ENCODE measurements at regions not wholly inside any gene's neighbourhood (a gene's known extent, or its start where the extent isn't known, plus 50 kb on each side); places are given as distances from the start of the nearest gene placed in this dataset.

DNA sequence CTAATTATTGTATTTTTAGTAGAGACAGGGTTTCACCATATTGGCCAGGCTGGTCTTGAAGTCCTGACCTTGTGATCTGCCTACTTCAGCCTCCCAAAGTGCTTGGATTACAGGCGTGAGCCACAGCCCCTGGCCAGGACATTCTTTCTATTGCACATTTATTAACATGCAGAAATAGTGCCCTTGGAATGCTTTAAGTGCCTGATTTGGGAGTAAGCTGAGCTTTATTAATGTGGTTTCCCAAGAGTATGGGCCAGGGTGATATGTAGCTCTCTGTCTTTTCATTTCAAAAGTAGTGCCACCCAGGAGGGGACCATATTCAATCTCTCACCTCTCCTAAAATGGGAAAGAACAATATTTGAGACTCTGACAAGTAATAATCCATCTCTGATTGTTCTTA is 970.7 kb downstream of the KCNMA1 start:
- TF ChIP-seq ZNF274 (IDR thresholded peaks at IDR 0.05; ENCODE audit: low read depth, low read length) (no peak), YY1 (IDR thresholded peaks at IDR 0.05; ENCODE audit: insufficient read depth, insufficient read length) (no peak)
- no peaks in the 10 kb centered on the region for H3K36me3 ChIP-seq (ENCODE audit: insufficient read depth, insufficient read length, low read length)
- no peak for DNase-seq (ENCODE audit: low read depth, low spot score)
- H3K9ac ChIP-seq (ENCODE audit: insufficient read length, low read depth), result no peak overlapping the region
- H3K4me3 ChIP-seq (ENCODE audit: insufficient read length, low read depth), result no peak overlapping the region
- no peaks in the 10 kb centered on the region for H3K4me1 ChIP-seq (ENCODE audit: insufficient read depth, insufficient read length)
- H3K27me3 ChIP-seq (ENCODE audit: insufficient read depth, insufficient read length), result no peaks in the 10 kb centered on the region
- H3K9me3 ChIP-seq (ENCODE audit: insufficient read depth, low read length), result no peaks in the 10 kb centered on the region

DNA sequence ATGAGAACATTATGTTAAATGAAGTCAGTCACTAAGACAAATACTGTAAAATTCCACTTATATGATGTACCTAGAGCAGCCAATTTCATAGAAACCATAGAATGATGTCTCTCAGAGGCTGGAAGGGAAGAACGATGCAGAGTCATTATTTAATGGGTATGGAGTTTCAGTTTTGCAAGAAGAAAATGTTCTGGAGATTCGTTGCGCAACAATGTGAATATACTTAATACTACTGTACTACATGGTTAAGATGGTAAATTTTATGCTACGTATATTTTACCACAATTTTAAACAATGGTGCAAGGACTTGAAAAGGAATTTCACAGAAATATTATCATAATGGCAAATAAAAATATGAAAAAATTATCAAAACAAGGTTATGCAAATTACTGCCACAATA is 972.6 kb downstream of the KCNMA1 start:
- DNase-seq (ENCODE audit: low read depth, low spot score), result no peak
- no peaks in the 10 kb centered on the region for H3K9me3 ChIP-seq (ENCODE audit: insufficient read depth, low read length)
- TF ChIP-seq YY1 (IDR thresholded peaks at IDR 0.05; ENCODE audit: insufficient read depth, insufficient read length), result no peak
- TF ChIP-seq ZNF274 (IDR thresholded peaks at IDR 0.05; ENCODE audit: low read depth, low read length), result no peak
- no peak for TF ChIP-seq SUZ12 (IDR thresholded peaks at IDR 0.05; ENCODE audit: extremely low read depth, insufficient read depth, insufficient read length)
- no peaks in the 10 kb centered on the region for H3K36me3 ChIP-seq (ENCODE audit: insufficient read depth, insufficient read length, low read length)
- H3K9ac ChIP-seq (ENCODE audit: insufficient read length, low read depth), result no peak overlapping the region
- H3K4me3 ChIP-seq (ENCODE audit: insufficient read length, low read depth), result no peak overlapping the region
- no peaks in the 10 kb centered on the region for H3K27me3 ChIP-seq (ENCODE audit: insufficient read depth, insufficient read length)
- H3K4me1 ChIP-seq (ENCODE audit: insufficient read depth, insufficient read length), result no peaks in the 10 kb centered on the region

DNA sequence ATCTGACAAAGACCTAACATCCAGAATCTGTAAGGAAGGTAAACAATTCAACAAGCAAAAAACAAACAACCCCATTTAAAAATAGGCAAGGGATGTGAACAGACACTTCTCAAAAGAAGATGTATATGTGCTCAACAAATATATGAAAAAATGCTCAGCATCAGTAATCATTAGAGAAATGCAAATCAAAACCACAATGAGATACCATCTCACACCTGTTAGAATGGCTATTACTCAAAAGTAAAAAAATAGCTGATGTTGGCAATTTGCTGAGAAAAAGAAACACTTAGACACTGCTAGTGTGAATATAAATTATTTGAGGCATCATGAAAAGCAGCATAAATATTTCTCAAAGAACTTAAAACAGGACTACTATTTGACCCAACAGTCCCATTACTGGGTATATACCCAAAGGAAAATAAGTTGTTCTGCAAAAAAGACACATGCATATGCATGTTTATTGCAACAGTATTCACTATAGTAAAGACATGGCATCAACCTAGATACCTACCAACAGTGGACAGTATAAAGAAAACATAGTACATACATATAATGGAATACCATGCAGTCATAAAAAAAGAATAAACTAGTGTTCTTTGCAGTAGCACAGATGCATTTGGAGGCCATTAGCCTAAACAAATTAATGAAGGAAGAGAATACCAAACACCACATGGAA is 980.1 kb downstream of the KCNMA1 start:
- no peaks in the 10 kb centered on the region for H3K4me1 ChIP-seq (ENCODE audit: insufficient read depth, insufficient read length)
- DNase-seq (ENCODE audit: low read depth, low spot score), result no peak
- no peaks in the 10 kb centered on the region for H3K27me3 ChIP-seq (ENCODE audit: insufficient read depth, insufficient read length)
- no peak for TF ChIP-seq SUZ12 (IDR thresholded peaks at IDR 0.05; ENCODE audit: extremely low read depth, insufficient read depth, insufficient read length)
- TF ChIP-seq YY1 (IDR thresholded peaks at IDR 0.05; ENCODE audit: insufficient read depth, insufficient read length), result no peak
- TF ChIP-seq ZNF274 (IDR thresholded peaks at IDR 0.05; ENCODE audit: low read depth, low read length), result no peak
- H3K36me3 ChIP-seq (ENCODE audit: insufficient read depth, insufficient read length, low read length), result no peaks in the 10 kb centered on the region
- no peak overlapping the region for H3K4me3 ChIP-seq (ENCODE audit: insufficient read length, low read depth)
- H3K9me3 ChIP-seq (ENCODE audit: insufficient read depth, low read length), result no peaks in the 10 kb centered on the region
- no peak overlapping the region for H3K9ac ChIP-seq (ENCODE audit: insufficient read length, low read depth)

DNA sequence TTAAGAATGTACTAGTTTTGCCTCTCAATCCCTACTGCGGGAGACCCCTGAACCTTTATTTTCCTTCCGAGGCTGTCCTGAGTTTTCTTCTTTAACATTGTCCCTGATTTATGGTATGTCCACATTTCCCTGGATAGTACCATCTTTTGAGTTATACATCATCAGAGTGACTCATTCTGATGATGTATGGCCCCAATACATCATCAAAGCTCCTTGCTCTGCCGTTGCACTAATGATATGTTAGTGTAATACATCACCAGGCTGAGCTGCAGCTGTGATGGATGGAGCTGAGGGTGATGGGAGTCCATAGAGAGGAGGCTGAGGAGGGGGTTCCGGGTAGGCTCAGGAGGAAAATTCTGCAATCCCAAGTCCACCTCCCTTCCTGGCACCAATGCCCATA is 986.5 kb downstream of the KCNMA1 start:
- Histone ChIP-seq H3K36me3 (ENCODE audit: insufficient read depth, insufficient read length, low read length) (no peaks in the 10 kb centered on the region), H3K9ac (ENCODE audit: insufficient read length, low read depth) (no peak overlapping the region), H3K27me3 (ENCODE audit: insufficient read depth, insufficient read length) (no peaks in the 10 kb centered on the region), H3K4me3 (ENCODE audit: insufficient read length, low read depth) (no peak overlapping the region), H3K4me1 (ENCODE audit: insufficient read depth, insufficient read length) (peaks cover 2% of the 10 kb centered on the region), H3K9me3 (ENCODE audit: insufficient read depth, low read length) (no peaks in the 10 kb centered on the region)
- TF ChIP-seq SUZ12 (IDR thresholded peaks at IDR 0.05; ENCODE audit: extremely low read depth, insufficient read depth, insufficient read length), result no peak
- no peak for TF ChIP-seq YY1 (IDR thresholded peaks at IDR 0.05; ENCODE audit: insufficient read depth, insufficient read length)
- TF ChIP-seq ZNF274 (IDR thresholded peaks at IDR 0.05; ENCODE audit: low read depth, low read length), result no peak
- DNase-seq (ENCODE audit: low read depth, low spot score), result no peak

DNA sequence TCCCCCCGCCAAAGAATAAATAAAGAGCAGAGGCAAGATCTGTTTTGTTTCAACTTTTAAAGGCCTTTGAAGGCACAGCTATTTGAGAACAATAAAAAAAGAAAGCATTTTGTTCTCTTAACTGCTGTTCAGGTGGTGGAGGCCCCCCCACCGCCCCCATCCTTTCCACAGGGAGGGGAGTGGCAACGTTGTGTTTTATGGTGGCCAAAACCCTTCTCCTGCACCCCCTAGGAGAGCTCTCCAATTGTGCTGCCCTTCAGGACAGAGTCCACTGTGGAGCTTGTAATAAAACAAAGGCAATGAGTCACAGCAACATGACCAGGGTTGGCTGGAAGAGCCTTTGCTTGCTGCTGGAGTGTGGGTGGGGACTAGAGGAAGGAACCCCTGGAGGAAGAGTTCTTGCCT is 987.9 kb downstream of the KCNMA1 start:
- Histone ChIP-seq H3K4me1 (ENCODE audit: insufficient read depth, insufficient read length) (peaks cover 2% of the 10 kb centered on the region), H3K27me3 (ENCODE audit: insufficient read depth, insufficient read length) (no peaks in the 10 kb centered on the region), H3K9ac (ENCODE audit: insufficient read length, low read depth) (no peak overlapping the region), H3K9me3 (ENCODE audit: insufficient read depth, low read length) (no peaks in the 10 kb centered on the region), H3K4me3 (ENCODE audit: insufficient read length, low read depth) (no peak overlapping the region), H3K36me3 (ENCODE audit: insufficient read depth, insufficient read length, low read length) (no peaks in the 10 kb centered on the region)
- no peak for DNase-seq (ENCODE audit: low read depth, low spot score)
- TF ChIP-seq YY1 (IDR thresholded peaks at IDR 0.05; ENCODE audit: insufficient read depth, insufficient read length) (no peak), SUZ12 (IDR thresholded peaks at IDR 0.05; ENCODE audit: extremely low read depth, insufficient read depth, insufficient read length) (no peak)

DNA sequence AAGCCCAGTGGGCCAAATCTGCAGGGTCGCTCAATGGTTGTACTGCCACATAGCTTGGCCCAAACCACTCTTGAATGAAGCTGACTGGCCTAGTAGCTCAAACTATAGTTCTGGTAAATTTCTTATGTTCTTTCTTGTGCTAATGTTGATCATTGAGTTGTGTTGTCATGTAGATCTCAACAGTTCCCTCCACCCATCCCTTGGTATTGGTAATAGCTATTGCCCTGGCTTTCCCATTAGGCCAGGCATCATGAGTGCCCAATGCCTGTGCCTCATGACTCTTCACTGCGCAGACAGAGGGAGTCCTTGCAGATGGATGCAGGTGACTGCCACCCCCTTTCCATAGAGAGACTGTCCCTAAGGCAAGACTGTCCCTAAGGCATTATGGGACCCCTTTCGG is 988.4 kb downstream of the KCNMA1 start:
- Histone ChIP-seq H3K9me3 (ENCODE audit: insufficient read depth, low read length) (no peaks in the 10 kb centered on the region), H3K4me3 (ENCODE audit: insufficient read length, low read depth) (no peak overlapping the region)

DNA sequence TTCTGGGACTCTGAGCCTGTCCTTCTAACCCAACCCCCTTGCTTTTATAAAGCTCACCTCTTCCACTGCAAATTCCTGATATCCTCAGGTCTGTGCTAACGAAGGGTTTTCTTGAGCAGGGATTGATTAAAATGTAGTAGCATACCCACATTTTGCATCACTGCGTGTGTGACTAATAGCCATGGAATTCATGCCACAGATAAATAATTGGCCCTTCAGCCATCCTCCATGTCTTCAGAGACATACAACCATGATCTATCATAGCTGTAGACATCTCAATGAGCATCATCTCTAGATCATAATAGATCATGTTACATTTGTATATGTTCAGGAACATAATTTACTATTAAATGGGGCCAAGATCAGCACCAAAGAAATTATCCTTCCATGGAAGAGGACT is 990.3 kb downstream of the KCNMA1 start:
- Histone ChIP-seq H3K27me3 (ENCODE audit: insufficient read depth, insufficient read length) (no peaks in the 10 kb centered on the region), H3K4me1 (ENCODE audit: insufficient read depth, insufficient read length) (peaks cover 2% of the 10 kb centered on the region), H3K9ac (ENCODE audit: insufficient read length, low read depth) (no peak overlapping the region), H3K9me3 (ENCODE audit: insufficient read depth, low read length) (no peaks in the 10 kb centered on the region), H3K36me3 (ENCODE audit: insufficient read depth, insufficient read length, low read length) (no peaks in the 10 kb centered on the region), H3K4me3 (ENCODE audit: insufficient read length, low read depth) (no peak overlapping the region)
- no peak for DNase-seq (ENCODE audit: low read depth, low spot score)
- TF ChIP-seq ZNF274 (IDR thresholded peaks at IDR 0.05; ENCODE audit: low read depth, low read length), result no peak
- no peak for TF ChIP-seq SUZ12 (IDR thresholded peaks at IDR 0.05; ENCODE audit: extremely low read depth, insufficient read depth, insufficient read length)
- TF ChIP-seq YY1 (IDR thresholded peaks at IDR 0.05; ENCODE audit: insufficient read depth, insufficient read length), result no peak

More for the DNA sequence above, 988.4 kb downstream of the KCNMA1 start:
- DNase-seq (ENCODE audit: low read depth, low spot score), result no peak
- TF ChIP-seq YY1 (IDR thresholded peaks at IDR 0.05; ENCODE audit: insufficient read depth, insufficient read length), result no peak
- TF ChIP-seq ZNF274 (IDR thresholded peaks at IDR 0.05; ENCODE audit: low read depth, low read length), result no peak
- no peak for TF ChIP-seq SUZ12 (IDR thresholded peaks at IDR 0.05; ENCODE audit: extremely low read depth, insufficient read depth, insufficient read length)
- H3K4me1 ChIP-seq (ENCODE audit: insufficient read depth, insufficient read length), result peaks cover 2% of the 10 kb centered on the region
- no peaks in the 10 kb centered on the region for H3K36me3 ChIP-seq (ENCODE audit: insufficient read depth, insufficient read length, low read length)
- no peaks in the 10 kb centered on the region for H3K27me3 ChIP-seq (ENCODE audit: insufficient read depth, insufficient read length)
- H3K9ac ChIP-seq (ENCODE audit: insufficient read length, low read depth), result no peak overlapping the region
